Loucy (cell line): ENCODE measurements at regions not wholly inside any gene's neighbourhood (a gene's known extent, or its start where the extent isn't known, plus 50 kb on each side); places are given as distances from the start of the nearest gene placed in this dataset.
"Not testable (repeated sequence)": the region's sequence is repeated elsewhere in the genome, so short reads cannot be mapped to it uniquely, and the experiment has no call there.

Source experiments
- CTCF ChIP-seq: fragments of 200-600 bp; sonication (generic); conservative IDR thresholded peaks from 2 replicates; pipeline ENCODE4 v1.5.1; 2014; ENCODE audit warnings: mild to moderate bottlenecking, antibody characterized with exemption, low read length
- EZH2phosphoT487 ChIP-seq: fragments of 200-600 bp; IDR thresholded peaks from 2 replicates; pipeline ENCODE4 v1.6.1; 2018; ENCODE audit warnings: antibody characterized with exemption, mild to moderate bottlenecking, moderate library complexity, borderline replicate concordance

- not testable (repeated sequence) for TF ChIP-seq CTCF, EZH2phosphoT487
These were observed 219.1 kb upstream of the TEKT4 start for GRCh38 chr2:94652131-94652530.
